ENCODE measurements at regions not wholly inside any gene's neighbourhood (a gene's known extent, or its start where the extent isn't known, plus 50 kb on each side); places are given as distances from the start of the nearest gene placed in this dataset.

- no peak overlapping the region for H3K27ac Mint-ChIP-seq (ENCODE audit: unreplicated experiment)
- peaks cover 5% of the 10 kb centered on the region for H3K9me3 Mint-ChIP-seq (ENCODE audit: low read depth)
- H3K4me1 Mint-ChIP-seq (ENCODE audit: low read depth) = no peaks in the 10 kb centered on the region
- H3K4me3 Mint-ChIP-seq (ENCODE audit: unreplicated experiment) = no peak overlapping the region
- DNase-seq (ENCODE audit: low spot score) = no peak
- H3K36me3 Mint-ChIP-seq (ENCODE audit: low read depth) = no peaks in the 10 kb centered on the region
- no peak for TF ChIP-seq CTCF (IDR thresholded peaks at IDR 0.05)
- peaks cover 2% of the 10 kb centered on the region for H3K27me3 Mint-ChIP-seq (ENCODE audit: low read depth)
Measured at GRCh38 chr12:107495604-107496003, 190.0 kb upstream of the PWP1 start.

DNA sequence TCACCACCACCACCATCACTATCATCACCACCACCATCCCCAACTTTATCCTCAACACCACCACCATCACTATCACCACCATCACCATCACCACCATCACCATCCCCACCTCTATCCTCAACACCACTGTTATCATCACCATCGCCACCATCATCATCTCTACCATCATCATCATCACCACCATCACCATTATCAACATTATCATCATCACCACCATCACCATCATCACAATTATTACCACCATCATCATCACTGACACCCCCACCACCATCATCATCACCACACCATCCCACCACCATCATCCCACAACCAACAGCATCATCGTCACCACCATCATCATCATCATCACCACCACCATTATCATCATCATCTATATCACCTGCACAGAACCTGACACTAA is 188.4 kb upstream of the PWP1 start:
- no peak for TF ChIP-seq CTCF (IDR thresholded peaks at IDR 0.05)
- Mint-ChIP-seq H3K4me3 (ENCODE audit: unreplicated experiment) (no peak overlapping the region), H3K27ac (ENCODE audit: unreplicated experiment) (no peak overlapping the region), H3K27me3 (ENCODE audit: low read depth) (peaks cover 2% of the 10 kb centered on the region), H3K9me3 (ENCODE audit: low read depth) (peaks cover 5% of the 10 kb centered on the region), H3K4me1 (ENCODE audit: low read depth) (no peaks in the 10 kb centered on the region), H3K36me3 (ENCODE audit: low read depth) (no peaks in the 10 kb centered on the region)
- no peak for DNase-seq (ENCODE audit: low spot score)

DNA sequence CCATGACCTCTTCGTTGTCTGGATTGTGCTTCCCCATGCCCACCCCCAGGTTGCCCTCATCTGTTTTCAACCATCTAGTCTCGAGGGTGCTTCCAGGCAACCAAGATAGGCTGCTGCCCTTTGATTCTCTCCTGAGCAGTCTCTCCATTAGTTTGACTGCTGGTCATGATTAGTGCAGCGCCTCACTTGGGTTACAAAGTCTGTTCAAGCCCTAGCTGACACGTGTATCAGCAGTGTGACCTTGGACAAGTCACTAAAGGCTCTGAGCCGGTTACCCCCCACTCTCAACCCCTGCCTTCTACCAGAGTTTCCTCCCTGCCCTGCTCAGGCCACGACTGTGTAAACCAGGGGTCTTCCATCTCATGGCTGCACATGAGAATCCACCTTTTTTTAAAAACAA is 185.3 kb upstream of the PWP1 start:
- no peak for TF ChIP-seq CTCF (IDR thresholded peaks at IDR 0.05)
- no peaks in the 10 kb centered on the region for H3K27me3 Mint-ChIP-seq (ENCODE audit: low read depth)
- no peaks in the 10 kb centered on the region for H3K4me1 Mint-ChIP-seq (ENCODE audit: low read depth)
- H3K36me3 Mint-ChIP-seq (ENCODE audit: low read depth) = no peaks in the 10 kb centered on the region
- DNase-seq (ENCODE audit: low spot score) = no peak
- no peak overlapping the region for H3K27ac Mint-ChIP-seq (ENCODE audit: unreplicated experiment)
- no peak overlapping the region for H3K4me3 Mint-ChIP-seq (ENCODE audit: unreplicated experiment)
- H3K9me3 Mint-ChIP-seq (ENCODE audit: low read depth) = peaks cover 5% of the 10 kb centered on the region

DNA sequence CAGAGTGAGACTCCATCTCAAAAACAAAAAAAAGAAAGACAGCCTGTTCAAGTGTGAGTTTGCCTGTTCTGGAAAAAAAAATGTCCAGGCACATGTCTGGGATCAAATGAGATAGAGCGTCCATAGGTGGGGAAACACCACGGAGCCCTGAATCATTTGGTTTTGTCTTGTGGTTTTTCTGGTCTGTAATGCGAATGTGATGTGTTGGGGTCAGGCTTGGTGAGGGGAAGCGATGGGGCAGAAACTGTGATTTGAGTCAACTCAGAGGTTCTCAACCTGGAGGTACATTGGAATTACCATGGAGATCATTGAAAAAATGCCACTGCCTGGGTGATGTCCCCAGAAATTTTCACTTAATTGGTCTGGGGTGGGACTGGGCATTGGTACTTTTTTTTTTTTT is 183.9 kb upstream of the PWP1 start:
- Mint-ChIP-seq H3K4me1 (ENCODE audit: low read depth) (no peaks in the 10 kb centered on the region), H3K27ac (ENCODE audit: unreplicated experiment) (no peak overlapping the region), H3K9me3 (ENCODE audit: low read depth) (peaks cover 5% of the 10 kb centered on the region), H3K4me3 (ENCODE audit: unreplicated experiment) (no peak overlapping the region), H3K36me3 (ENCODE audit: low read depth) (no peaks in the 10 kb centered on the region), H3K27me3 (ENCODE audit: low read depth) (peaks cover under 1% of the 10 kb centered on the region)
- no peak for TF ChIP-seq CTCF (IDR thresholded peaks at IDR 0.05)
- DNase-seq (ENCODE audit: low spot score) = no peak

DNA sequence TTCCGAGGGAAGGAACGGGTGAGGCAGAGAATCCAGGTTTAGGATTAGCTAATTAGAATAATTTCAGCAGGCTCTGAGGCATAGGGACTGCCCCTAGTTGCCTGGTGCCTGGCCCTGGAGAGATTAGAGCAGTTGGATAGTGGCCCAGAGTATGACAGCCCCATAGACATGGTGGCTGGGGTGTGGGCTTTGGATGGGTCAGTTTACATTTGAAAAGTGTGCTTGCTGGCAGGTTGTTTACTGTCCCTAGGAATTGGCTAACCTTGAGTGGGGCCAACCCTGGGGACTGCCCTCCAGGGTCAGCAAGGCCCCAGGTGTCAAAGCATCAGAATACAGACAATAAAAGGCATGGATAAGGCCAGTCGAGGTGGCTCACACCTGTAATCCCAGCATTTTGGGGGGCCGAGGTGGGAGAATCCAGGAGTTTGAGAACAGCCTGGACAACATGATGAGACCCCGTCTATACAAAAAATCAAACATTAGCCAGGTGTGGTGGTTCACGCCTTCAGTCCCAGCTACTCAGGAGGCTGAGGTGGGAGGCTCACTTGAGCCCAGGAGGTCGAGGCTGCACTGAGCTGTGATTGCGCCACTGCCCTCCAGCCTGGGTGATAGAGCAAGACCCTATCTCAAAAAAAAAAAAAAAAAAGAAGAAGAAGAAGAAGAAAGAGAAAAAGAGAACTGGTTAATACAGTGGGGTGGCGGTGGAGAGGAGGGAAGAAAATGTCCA is 182.3 kb upstream of the PWP1 start:
- H3K27ac Mint-ChIP-seq (ENCODE audit: unreplicated experiment) = no peak overlapping the region
- DNase-seq (ENCODE audit: low spot score) = no peak
- H3K4me3 Mint-ChIP-seq (ENCODE audit: unreplicated experiment) = no peak overlapping the region
- no peaks in the 10 kb centered on the region for H3K36me3 Mint-ChIP-seq (ENCODE audit: low read depth)
- TF ChIP-seq CTCF (IDR thresholded peaks at IDR 0.05) = no peak
- H3K27me3 Mint-ChIP-seq (ENCODE audit: low read depth) = peaks cover 6% of the 10 kb centered on the region
- no peaks in the 10 kb centered on the region for H3K9me3 Mint-ChIP-seq (ENCODE audit: low read depth)
- no peaks in the 10 kb centered on the region for H3K4me1 Mint-ChIP-seq (ENCODE audit: low read depth)

Data from chondrocyte (in vitro differentiated cells).